ENCODE measurements at regions not wholly inside any gene's neighbourhood (a gene's known extent, or its start where the extent isn't known, plus 50 kb on each side); places are given as distances from the start of the nearest gene placed in this dataset.

GRCh38 chr6:105510746-105511145 lies 107.9 kb upstream of the PREP start:
- no peak for DNase-seq

- DNase-seq: peak; percentile 39
Measured at GRCh38 chr6:105509506-105510331, 106.8 kb upstream of the PREP start.

DNA sequence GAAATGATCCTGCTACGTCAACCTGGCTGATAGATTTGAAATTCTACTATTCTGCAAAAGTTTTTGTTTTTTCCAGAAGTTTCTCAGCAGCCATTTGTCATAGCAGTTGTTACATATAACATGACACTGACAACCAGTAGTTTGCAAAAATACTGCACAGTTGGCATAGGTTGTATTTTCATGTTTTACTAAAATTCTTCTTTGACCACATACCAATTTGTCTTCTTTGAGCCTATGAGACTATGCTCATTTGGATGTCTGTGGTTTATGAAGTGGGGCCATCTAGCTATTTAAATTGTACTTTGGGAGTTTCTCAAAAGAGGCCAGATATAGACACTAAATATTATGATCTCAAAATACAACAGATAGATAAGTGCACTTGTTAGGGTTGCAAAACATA lies 104.9 kb upstream of the PREP start:
- DNase-seq: no peak

- DNase-seq: no peak
Measured at GRCh38 chr6:105504706-105505105, 101.8 kb upstream of the PREP start.

DNA sequence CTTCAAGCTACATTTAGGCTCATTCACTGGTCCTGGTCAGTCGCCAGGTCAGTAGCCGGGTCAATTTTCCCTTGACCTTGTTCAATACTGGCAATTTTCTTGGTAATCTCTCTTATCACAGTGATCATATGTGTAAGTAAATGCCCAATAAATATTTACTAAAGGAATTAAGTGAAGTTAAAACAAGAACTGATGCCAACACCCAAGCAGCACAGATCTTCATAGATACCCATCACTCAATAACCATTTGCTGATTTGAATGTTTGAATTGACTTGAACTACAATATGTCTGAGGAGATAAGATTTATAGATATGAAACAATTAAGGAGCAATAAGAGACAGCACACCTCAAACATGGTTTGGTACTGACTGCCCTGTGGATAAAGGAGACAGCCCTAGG lies 100.8 kb upstream of the PREP start:
- DNase-seq: no peak

GRCh38 chr6:105501826-105502344 lies 99.0 kb upstream of the PREP start:
- no peak for DNase-seq

DNA sequence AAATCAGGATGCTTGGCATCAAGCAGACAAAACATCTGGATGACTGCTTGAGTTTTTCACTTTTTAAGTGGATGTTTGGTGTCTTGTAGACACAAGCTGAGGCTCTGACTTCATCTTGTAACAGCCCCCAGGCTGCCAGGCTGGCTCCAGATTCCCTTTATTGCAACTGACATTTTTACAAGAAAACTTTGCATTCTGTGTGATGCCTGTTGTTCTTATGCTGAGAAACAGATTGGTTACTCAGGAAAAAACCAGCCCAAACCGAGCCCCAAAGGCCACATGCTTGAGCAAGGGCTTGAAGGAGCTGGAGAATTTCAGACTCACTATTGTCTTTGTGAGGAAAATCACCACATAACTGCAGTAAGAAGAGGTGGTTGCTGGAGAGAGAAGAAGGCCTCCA lies 98.4 kb upstream of the PREP start:
- DNase-seq: no peak

DNA sequence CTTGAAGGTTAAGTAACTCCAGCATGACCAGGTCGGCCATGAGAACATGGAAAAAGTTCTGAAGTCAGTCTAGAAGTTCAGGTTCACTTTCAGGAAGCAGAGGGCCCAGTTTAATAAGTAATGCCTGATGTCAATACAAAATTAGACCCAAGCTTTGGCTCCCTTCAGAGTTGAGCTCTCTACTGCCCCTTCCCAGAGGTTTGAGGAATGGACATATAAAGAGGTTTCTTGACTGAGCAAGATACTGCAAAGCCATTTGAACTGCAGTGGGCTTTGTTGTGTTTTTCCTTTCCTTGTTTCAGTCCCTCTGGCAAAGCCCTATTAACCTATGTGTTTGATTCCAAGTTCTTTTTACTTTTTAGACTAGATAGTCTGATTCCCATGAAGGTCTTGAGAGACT lies 97.8 kb upstream of the PREP start:
- DNase-seq: no peak

DNA sequence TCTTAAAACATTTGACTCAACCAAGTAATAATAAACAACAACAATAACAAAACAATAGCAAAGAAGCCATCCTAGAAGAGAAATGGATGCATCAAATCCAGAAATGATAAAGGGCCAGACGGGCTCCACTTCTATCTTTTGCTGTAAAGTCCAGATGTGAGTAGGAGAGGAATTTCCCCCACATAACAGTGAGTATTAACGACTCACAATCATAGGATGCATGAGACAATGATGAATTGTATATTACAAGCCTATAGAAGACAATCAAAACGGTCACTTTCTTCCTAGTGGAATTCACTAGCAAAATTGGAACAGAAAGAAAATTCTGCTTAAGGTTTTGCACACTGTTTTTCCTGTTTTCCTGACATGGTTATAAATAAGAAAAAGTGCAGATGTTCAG lies 97.0 kb upstream of the PREP start:
- DNase-seq: no peak

GRCh38 chr6:105499136-105499870 lies 96.4 kb upstream of the PREP start:
- no peak for DNase-seq

DNA sequence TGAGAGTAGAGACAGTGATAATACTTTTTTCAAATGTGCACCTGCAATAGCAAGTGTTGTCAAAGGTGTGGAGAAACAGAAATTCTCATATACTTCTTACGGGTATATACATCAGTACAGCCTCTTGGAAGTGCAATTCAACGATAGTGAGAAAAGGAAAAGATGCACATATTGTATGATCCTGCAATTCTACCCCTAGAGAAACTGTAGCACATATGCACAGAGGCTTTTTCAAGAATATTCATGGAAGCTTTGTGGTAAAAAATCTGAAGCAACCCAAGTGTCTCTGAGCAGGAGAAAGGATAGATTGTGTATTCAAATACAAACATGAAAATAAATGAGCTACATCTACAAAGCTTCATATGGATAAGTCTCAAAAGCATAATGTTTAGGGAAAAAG lies 94.7 kb upstream of the PREP start:
- no peak for DNase-seq

DNA sequence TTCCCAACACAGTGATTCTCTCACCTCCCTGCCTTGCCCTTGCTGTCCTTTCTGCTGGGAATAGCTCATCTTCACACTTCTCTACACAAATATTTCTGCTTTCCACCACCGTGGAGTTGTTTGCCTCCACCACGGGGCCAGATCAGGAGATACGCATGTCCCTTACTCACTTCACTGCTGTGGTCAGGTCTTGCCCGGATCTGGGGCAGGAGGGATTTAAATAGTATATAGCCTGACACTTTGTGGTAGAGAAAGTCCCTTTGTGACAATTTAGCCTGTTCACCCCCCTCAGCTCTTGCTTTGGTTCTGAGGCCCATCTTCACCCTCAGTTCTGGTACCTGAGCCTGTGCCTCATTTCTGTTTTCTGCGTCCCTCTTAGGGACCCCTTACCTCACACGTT lies 92.6 kb upstream of the PREP start:
- DNase-seq: no peak

DNA sequence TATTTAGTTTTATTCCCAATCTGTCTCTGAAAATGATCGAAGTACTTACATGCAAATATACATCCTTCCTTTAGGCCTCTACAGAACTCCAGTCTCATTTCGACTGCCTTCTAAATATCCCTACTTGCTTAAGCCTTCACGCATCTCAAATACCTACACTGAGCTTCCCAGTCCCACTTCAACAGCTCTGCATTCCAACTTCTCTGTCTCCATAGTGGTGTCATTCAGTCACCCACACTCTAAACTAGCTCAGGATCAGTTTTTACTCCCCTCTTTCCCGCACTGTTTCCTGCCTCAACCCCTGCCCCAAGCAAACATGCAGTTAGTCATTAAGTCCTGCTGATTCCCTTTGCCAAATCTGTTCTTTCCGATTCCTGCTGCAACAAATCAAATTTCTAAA lies 91.8 kb upstream of the PREP start:
- no peak for DNase-seq

DNA sequence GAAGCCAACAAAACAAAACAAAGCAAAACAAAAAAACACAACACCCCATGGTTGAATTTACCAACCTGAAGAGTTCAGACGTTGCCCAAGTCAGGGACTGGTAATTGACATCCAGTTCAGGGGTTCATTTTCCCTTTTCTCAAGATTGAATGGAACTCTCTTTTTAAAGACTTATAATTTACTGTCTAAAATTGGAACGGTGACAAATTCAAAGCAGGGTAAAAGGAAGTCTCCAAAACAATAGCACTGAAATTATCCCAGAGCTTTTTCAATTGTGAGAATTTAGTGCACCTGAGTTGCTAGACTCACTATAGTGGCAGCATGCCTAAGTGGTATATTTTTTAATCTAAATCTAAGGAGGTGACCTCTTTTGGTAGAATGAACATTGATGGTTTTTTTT lies 90.9 kb upstream of the PREP start:
- no peak for DNase-seq

DNA sequence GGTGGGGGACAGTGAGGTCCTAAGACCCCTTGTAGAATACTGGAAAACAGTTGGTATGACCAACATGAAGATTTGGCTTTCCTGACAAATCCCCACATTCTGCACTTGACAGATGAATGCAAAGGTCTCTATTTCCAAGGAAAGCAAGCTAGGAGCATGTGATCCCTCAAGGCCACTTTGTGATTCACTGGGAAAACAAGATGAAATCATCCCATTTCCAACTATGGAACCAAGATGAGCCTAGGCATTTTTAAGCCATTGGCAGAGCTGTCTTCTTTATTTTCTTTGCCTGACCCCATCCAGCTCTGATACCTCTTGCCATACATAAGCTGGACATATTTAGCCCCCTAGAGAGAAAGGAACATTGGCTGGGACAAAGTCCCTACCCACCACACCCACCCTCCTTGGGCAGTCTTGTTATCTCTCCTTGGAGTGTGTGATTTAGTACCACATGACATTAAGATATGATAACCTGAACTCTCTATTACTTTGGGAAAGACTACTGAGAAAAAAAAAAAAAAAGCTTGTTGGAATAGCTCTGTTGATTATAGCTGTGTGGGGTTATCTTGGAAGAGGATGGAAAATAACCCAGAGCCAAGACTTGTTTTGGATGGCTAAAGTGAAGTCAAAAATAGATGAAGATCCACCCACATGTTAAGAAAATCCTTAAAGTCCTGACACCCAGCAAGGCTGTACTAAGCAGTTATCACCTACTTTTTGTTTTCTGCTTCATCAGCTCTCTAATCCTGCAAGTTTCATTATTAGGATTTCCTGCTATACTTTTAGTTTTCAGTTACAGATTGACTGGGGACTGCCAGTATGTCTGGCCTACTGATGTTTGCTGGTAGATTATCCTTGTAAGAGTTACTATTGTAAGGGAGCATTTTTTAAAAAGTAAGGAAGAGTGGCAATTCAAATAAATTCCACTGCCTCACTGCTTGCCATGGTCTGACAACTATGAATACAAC lies 90.1 kb upstream of the PREP start:
- DNase-seq: no peak

- DNase-seq: no peak
Measured at GRCh38 chr6:105489216-105489530, 86.3 kb upstream of the PREP start.

DNA sequence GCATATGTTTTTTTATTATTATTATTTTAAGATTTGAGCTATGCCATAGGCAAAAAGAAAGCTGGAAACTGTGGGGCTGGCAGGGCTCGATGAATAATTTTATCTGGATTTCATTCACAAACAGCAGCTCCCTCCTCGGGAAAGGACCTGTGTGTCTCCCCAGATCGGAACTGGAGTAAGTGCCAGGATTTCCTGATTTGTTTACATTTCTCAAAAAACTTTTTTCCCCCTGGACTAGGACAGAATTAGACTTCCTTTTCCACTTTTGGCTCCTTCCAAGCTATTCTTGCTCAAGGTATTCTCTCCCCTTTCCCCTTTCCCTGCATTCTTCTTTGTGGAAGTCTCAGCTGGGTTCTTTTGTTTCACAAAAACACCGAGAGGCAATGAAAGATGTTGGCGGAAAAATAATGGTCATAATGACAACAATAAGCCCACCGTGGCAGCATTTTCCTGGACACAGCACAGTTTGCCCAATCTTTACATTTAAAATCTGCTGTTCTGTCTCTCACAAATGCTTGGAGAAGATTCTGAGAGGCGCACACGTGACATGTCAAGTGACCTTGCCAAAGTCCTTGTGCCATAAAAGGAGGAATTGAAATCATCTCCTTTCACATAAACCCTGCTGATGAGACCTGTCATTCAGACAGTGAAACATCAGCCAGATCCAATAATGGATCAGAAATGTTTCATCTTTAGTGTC lies 85.8 kb upstream of the PREP start:
- DNase-seq: peak; percentile 30

DNA sequence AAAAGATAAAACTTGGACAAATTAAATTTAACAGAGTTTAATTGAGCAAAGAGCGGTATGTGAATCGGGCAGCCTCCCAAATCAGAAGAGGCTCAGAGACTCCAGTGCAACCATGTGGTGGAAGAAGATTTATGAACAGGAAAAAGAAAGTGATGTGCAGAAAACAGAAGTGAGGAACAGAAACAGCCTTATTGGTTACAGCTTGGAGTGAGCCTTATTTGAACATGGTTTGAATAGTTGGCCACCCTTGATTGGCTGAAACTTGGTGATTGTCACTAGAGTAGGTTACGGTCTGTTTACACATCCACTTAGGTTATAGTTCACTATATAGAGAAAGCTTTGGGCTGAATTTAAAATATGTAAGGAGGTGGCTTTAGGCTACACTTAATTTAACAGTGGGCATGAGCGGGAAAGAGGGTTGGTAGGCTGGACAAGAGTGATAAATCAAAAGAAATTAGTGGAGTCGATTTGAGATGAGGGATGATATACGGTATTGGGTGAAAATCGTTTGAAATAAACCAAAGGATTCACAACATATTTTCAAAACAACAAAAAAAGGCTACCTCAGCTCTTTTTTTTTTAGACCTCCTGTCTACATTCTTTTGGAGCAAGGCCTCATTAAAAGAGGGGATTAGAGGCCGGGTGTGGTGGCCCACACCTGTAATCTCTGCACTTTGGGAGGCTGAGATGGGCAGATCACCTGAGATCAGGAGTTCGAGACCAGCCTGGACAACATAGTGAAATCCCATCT lies 84.3 kb upstream of the PREP start:
- DNase-seq: no peak

DNA sequence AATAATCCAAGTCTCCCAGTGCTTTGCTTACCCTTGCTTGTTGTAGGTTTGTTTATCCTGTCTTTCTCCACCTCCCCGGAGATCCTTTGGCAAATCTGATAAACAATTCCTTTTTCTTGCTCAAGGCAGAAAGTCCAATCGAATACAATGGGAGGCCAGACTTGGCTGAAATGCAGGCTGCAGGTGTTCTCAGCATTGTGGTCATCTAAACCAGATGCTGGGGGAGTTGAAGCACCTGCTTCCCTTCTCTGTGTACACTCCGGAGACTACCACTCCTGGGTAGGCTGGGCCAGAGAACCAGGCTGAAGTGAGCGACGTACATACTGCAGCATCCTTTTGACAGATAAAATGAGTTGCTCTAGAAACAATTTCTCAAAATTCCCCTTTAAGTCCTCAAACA lies 82.6 kb upstream of the PREP start:
- no peak for DNase-seq

DNA sequence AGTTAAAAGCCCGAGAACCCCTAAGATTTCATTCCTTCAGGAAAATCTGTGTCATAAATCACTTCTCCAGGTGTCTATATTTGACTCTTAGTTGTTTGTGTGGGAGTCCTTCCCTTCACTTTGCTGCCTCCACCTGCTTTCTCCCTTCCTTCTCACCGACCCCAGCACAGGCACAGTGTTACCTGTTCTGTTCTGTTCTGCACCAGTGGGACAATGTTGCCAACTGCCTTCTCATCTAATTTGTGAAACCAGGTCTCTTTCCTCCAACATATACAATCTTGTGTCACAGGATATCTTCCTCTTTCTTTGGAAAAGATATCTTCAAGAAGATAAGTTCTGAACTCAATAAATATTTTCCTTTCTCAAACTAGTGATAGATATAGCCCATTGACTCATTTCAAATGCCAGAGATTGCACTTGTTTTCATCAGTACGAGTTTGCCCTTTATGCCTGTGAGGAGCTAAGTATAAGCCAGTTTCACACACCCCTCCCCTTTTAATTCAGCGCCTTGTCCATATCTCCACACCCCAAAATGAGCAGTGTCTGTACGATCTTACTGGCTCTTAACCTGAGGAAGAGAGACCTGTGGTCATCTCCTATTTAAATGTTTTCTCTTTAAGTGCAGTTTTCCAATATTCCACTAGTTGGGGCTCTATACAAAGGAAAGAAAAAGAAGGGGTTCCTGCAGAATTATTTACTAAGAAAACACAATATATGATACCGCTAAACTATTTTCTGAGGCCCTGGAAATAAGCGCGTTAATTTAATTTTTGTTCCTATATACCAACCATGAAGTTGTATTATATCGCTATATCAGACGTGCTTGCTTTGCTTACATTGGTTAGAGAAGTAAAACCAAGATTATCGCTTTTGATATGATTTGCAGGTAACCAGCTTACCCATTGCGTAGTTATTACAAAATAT lies 81.6 kb upstream of the PREP start:
- no peak for DNase-seq

DNA sequence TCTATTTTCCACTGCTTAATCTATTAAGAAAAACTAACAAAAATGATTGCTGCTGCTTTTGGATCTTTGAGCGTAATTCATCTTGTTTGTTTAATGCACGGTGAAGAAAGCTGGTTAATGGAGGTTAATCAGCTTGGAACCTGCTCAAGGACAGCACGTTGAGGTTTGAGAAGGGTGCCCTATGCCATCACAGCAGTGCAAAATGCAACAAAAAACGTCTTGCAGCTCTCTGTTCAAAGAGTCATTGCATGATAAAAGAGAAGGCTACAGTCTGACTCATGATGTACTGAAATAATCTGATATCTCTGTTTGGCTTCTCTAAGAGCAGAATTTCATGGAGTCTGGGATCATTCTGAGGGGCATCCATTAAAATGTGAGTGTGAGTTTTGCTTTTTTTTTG lies 80.6 kb upstream of the PREP start:
- no peak for DNase-seq
